NCI-H1092 treated with DMSO at 0.1 percent for 48 hours (cell line): ENCODE measurements at regions not wholly inside any gene's neighbourhood (a gene's known extent, or its start where the extent isn't known, plus 50 kb on each side); places are given as distances from the start of the nearest gene placed in this dataset.

ENCODE experiments used
- DNase-seq: peaks from one replicate; lab custom pipeline; 2025; lab: John Stamatoyannopoulos, UW

DNA sequence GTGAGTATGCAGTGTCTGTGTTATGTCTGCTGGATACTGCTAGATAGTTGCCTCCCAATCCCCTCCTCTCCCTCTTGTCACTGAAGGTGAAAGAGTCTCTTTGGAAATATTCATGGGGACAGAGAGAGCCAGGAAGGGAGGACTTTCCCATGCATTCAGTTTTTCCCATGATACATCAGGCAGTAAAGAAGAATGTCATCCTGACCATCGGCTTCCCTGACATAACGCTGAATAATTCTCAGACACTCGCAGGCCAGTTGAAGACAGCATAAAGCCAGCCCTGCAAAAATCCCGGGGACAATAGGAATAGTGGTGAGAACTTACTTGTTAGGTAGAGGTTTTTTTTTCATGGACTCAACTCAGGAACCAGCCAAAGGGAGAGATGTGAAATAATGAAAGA lies 58.1 kb downstream of the KLF4 start:
- no peak for DNase-seq

DNA sequence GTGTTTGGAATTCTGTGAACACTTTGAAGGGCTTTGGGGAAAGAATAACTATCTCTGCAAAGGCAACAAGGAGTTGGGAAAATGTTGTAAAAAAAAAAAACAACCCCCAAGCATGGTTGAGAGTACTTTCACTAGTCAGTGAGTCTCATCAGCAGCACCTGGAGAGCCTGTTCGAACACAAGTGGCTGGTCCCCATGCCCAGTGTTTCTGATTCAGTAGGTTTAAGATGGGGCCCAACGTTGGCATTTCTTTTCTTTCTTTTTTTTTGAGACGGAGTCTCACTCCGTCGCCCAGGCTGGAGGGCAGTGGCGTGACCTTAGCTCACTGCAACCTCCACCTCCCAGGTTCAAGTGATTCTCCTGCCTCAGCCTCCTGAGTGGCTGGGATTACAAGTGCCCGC lies 59.5 kb downstream of the KLF4 start:
- no peak for DNase-seq

DNA sequence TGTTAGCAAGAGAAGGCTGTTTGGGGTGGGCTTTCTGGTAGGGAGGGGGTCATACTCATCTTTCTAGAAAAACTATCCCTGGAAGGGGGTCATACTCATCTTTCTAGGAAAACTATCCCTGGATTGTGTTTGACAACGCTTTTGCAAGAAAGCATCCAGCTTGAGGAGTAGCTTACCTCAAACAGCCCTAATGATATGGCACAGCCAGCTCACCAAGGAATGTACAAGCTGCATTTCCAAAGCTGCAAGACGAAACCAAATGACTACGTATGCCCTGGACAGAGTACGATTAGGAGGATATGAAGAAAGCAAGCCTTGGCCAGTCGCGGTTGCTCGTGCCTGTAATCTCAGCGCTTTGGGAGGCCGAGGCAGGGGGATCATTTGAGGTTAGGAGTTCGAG lies 63.4 kb downstream of the KLF4 start:
- no peak for DNase-seq

DNA sequence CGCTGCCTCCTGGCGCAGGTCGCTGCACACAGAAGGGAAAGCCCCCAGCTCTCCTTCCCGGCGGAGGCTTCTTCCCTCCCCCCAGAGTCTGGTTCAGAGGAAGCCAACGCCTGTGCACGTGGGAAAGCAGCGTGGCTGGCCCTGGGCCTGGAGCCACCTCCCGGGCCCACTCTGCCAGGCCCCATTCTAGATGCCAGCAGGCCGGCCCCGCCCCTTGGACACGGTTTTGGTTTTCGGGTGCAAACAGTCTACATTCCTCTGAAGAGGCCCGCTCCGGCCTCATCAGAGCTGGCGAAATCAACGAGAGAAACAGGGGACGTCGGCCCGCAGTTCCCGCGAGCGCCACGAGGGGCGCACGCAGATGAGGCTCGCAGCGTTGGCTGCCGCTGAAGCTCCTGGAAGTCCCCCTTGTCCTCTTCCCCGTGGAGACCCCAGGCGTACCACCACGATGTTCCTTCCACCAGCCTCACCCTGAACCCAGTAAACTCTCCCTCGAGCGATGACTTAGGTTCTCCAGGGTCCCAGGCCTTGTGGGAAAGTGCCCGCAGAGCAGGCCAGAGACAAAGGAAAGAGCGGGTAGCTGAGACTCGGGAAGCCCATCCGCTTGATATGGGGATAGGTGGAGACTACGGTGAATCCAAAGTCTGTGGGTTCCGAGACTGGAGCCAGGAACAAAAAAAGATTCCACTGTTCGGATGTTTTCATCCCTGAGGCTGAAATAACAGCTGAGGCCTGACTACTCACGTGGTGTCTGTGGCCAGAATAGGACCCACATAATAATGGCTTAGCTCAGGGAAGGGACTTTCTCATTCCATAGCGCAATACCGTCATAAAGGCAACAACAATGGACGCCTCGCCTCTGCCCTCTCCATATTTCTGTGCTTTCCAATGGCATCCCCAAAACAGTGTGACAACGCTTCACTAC lies 64.2 kb downstream of the KLF4 start:
- DNase-seq = no peak

DNA sequence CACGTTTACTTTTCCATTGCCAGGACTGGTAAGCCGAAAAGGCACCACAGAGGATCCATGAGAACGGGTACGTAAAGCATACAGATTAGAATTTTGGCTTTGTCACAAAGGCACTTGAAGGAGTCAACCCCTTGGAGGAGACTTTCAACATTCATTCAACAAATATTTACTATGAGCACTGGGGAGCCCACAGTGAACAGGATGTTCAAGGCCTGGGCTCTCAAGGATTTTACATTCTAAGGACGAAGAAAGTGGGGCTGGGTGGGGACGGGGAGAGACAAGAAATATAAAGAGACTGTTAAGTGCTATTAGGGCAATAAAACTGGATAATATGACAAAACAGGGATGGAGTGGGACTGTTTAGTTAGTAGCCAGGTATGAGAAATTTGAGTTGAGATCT lies 66.0 kb downstream of the KLF4 start:
- no peak for DNase-seq

DNA sequence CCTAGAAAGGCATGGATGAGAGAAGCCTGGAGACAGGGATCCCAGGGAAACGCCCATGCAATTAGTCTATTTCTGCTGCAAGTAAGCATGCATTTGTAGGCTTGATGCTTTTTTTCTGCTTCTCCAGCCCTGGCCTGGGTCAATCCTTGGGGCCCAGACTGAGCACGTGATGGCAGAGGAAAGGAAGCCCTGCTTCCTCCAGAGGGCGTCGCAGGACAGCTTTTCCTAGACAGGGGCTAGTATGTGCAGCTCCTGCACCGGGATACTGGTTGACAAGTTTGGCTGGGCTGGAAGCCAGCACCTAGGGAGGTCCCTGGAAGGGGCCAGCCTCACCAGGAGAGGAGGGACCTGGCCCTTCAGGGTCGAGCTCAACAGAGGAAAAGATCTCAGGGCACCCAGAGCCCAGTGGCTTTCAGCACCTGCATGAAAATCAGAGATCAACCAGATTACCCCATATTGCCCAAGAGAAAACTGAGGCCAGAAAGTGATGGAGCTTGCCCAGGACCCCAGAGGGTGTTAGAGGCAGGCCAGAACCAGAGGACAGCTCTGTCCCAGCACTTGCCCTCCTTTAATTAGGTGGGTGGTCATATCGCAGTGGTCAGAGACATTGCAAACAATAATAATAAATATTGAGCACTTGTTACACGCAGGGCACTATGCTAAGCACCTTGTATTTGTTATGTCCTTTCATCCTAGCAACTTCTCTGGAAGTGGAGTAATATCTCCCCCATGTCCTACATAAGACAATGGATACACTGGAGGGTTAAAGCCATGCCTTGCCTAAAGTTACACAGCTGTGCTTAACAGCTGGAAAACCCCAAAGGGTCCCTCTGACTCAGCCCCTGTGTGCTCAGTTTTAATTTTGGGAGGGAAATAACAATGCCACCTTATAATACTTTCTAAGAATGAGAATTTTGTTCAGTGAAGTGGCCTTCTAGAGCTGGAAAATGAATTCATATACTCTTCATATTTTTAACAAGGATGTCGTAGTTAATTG lies 67.1 kb downstream of the KLF4 start:
- DNase-seq = peak; percentile 64

DNA sequence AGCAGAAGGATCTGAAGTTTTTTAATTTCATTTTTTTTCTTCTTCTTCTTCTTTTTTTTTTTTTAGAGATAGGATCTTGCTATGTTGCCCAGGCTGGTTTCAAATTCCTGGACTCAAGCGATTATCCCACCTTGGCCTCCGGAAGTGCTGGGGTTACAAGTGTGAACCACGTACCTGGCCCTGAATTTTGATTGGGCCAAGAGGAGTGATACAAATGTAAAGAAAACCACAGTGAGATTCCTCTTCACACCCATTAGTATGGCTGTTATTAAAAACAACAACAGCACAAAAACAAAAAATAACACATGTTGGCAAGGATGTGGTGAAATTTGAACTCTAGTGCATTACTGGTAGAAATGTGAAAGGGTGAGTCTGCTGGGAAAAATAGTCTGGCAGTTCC lies 79.1 kb downstream of the KLF4 start:
- DNase-seq = no peak

DNA sequence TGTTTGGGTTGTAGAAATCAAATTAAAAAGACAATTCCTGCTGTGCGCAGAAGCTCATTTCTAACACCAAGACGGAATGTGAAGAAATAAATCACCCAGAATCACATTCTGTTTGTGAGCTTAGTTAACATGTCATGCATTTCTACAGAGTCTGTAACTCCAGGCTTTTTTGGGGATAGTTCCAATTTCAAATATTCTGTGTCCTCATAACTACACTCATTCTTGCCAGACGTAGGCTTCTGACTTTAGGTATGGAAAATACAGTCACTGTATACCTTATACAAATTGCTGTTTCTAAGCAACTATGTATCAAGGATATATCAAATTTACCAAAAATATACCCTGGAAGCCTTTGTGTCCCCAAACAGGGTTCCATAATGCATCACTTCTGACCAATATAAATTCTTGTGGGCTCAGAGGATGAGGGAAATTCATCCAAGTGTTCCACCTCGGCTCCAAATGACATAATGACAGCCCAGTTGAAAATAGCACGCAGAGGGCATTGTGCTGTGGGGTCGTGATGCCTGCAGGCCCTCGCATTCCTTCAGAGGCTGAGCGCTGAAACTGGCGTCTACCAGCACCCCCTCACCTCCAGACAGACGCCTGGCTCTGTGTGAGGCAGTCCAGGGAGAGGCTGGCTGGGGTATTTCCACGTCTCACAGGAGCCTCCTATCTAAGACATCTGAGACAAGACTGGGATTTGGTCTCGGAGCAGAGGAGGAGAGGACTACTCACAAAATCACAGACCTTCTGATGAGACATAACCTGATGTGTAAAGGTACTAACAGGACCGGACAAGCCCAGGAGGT lies 79.8 kb downstream of the KLF4 start:
- no peak for DNase-seq

DNA sequence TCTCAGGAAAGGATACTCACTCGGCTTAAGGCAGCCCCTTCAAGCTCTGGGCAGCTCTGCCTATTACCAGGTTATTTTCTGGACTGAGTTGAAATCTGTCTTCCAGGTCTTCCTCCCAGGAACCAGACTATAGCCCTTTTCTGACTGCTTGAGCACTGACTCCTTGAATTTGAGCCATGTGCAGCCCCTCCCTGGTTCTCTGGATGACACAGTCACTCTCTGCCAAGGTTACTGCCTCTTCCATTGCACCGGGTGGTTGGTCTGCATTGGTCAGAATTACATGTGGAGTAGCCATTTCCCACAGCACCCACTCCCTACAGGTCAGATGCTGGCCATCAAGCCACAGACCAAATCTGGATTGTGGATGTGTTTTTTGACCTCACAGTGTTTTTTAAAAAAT lies 81.9 kb downstream of the KLF4 start:
- no peak for DNase-seq

DNA sequence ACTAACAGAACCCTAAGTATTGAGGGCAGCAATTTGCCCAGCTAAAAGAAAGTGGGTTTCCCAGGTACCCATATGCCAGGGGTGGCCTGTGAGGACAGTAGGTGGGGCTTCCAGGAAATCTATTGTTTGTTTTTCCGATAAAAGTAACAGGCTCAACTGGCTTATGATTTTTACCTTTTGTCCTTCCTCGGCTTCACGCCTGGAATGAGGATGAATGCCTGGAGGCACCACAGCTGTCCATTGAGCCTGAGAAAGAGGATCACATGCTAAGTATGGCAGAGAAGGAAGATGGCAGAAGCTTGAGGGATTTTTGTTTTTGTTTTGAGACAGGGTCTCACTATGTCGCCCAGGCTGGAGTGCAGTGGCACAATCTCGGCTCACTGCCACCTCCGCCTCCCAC lies 84.1 kb downstream of the KLF4 start:
- no peak for DNase-seq

DNA sequence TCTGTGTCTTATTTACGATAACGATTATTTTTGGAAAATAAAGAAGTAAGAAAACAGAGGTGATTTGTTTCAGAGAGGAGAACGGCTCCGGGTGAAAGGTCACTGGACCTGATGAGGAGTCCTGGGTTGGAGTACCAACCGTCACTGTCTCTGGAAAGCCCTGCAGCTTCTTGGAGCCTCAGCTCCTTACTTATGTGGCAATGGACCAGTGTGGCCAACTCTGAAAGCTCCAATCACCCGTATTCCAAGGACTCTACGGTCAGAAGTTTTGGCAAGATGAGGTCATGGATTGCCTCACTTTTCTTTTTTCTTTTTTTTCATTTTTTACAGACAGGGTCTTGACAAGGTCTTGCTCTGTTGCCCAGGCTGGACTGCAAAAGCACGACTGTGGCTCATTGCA lies 84.8 kb downstream of the KLF4 start:
- DNase-seq = no peak

DNA sequence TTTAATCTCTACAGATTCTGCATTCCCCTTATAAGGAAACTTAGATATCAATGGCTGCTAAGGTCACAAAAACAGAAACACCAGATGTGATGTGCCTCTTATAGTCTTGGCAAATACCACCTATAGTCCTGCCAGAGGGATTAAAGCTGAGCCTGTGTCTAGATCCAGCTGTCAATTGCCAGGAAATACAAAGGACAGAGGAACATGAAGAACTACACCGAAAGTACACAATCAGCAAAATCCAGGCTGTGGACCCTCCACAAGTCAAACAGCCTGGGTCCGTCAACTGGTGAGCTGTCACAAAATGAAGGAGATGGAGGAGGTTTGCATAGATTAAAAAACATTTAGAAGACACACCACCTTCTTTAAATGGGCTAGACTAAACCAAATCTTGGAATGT lies 85.4 kb downstream of the KLF4 start:
- DNase-seq = no peak

DNA sequence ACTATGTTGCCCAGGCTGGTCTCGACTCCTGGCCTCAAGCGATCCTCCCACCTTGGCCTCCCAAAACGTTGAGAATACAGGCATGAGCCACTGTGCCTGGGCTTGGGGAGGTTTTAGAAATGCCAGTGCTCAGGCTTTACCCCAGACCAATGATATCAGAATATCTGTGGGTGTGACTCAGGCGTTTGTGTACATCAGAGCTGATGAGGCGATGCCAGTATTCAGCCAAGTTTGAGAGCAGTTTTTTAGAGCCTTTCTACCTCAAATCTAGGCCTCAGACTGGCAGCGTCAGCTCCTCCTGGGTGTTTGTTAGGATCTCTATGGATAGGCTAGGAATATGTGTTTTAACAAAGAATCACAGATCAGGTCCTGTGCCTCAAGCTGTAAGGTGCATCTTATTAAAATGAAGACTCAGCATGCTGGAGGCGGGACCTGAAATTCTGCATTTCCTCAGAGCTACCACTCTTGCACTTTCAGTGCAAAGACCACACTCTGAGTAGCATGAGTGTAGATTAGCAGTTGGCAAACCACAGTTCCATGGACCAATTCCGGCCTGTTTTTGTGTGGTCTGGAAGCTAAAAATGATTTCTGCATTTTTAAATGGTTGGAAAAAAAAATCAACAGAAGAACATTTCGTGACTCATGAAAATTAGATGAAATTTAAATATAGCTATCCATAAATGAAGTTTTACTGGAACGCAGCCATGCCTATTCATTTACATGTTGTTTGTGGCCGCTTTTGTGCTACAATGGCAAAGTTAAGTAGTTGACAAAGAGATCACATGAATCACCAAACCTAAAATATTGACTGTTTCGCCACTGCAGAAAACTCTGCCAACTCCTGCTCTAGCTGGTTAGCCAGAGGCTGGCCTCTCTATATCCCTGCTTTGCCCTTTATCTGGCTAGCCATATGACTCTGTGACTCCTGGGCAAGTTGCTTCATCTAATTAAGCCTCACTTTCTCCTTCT lies 92.2 kb downstream of the KLF4 start:
- DNase-seq = no peak

DNA sequence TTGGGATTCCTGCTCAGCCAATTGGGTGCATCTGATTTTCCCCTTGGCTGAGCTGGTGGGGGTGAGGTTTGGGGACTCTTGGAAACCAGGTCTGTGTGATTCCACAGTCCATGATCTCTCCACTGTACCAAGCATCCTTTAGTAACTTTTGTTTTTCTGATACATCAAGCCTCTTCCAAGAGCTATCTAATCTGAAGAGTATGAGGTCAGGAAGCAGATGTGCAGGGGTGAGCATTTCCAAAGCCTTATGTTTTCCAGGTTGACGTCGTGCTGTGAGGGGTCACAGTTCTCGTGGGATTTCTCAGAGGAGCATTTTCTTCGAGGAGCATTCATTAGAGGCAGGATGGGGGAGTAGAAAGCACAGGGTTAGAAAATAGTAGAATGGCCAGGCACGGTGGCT lies 95.3 kb downstream of the KLF4 start:
- no peak for DNase-seq

DNA sequence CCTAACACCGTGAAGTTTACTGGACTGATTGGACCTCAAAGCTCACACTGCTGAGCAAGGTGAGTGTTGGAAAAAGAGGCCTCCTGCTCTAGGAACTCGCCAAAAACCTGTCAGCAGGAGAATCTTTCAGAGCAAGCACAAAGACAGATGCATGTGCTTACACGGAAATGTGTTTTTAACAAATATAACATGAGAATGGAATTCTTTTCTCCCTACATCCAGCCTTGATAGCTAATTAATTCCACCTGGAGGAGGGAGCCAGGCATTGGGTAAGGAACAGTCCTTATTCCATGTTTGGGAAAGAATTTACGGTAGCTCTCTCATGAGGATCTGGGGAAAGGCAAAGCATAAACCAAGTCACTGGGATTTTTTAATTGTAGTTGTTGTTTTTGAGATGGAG lies 98.8 kb downstream of the KLF4 start:
- no peak for DNase-seq

DNA sequence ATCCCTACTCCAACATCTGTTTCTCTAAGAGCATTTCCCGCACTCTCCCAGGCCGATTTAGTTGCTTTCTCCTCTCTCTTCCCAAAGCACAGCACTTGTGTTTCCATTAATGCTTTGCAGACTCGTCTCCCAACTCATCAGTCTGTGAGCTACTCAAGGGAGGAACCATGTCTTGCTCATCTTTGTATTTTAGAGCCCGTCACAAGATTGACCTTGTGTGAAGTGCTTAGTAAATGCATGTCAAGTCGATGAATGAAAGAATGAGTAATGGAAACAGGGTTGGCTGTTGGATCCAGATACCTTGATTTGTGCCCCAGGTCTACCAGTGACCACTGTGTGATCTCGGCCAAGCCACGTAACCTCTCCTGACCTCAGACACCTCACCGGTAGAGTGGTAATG lies 99.3 kb downstream of the KLF4 start:
- DNase-seq = no peak

DNA sequence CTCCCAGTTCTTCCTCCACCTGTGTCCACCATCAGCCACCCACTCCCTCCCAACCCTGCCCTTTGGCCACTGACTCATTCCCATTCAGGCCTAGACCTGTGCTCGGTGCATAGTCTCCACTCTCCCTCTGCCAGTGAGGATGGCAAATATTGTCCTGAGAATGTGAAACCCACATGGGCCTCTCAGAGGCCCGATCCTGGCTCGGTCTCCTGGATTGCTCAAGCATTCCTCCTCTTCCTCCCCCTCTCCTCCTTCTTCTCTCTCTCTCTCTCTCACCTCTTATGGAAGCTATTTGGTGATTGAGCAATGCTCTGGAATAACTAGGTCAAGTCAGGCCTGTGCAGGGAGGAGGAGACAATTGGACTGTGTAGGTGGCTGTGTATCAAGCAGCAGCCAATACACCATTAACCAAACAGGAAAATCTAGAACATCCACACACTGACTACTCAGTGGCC lies 99.9 kb downstream of the KLF4 start:
- DNase-seq = no peak

DNA sequence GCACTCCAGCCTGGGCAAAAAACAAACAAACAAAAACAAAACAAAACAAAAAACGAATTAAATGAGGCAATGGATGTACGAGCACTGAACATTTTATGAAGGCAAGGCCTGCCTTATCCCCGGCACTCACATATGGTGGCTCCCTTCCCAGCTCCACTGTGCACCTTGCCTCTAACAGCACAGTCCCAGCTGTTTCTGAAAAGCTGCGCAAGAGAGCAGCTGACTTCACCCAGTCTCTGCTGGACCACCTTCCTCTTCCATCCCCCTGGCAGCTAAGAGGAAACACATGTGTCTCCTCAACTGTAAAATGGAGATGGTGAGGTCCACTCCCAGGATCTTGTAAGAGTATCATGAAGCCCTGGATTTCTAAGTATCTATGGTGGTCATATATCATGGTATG lies 100.7 kb downstream of the KLF4 start:
- no peak for DNase-seq

DNA sequence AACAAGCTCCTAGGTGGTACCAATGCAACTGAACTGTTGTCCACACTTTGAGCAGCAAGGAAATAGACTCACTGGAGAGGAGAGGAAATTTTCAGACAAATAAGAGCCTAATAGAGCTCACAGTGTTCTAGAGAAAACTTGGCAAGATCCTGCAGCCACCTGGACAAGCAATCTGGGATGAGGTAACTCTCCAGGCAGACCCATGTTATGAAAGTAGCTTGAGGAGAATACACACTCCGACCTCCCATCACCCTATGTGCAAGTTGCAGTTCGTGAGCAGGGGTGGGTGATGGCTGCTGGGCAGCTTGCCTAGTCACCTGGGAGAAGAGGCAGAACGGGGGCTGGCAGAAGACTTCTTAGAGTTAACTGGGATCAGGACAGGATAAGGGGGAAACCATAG lies 102.2 kb downstream of the KLF4 start:
- DNase-seq = no peak

DNA sequence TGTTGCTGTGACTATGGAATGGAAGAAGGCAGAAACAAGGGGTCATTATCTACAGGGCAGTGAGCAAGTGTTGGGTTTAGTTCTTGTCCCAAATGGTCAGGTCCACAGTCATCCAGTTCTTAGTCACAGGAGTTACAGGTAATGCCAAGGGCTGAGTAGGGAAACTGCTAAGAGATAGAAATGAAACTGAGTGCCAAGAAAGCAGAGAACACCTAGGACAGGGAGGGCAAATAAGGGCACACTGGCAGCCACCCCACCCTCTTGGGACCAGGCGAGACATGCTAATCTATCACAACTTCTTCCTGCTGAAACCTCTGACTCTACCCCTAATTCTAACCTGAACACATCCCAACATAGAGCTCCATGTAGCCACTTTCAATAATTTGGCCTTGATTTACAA lies 103.2 kb downstream of the KLF4 start:
- DNase-seq = no peak
